SK-N-SH (cell line): ENCODE measurements at regions not wholly inside any gene's neighbourhood (a gene's known extent, or its start where the extent isn't known, plus 50 kb on each side); places are given as distances from the start of the nearest gene placed in this dataset.

Source experiments
- CTCF ChIA-PET: fragments of 300-600, 350-600 bp; formaldehyde crosslinking; extraction: SDS; loops from one replicate; lab custom pipeline; 2021; lab: Yijun Ruan, JAX
- POLR2A ChIA-PET: fragments of 350-600 bp; sonication (Branson Sonifier 250); formaldehyde crosslinking; extraction: SDS; loops from one replicate; lab custom pipeline; 2020; ENCODE audit warnings: antibody characterized with exemption, inconsistent platforms; lab: Yijun Ruan, JAX
- DNase-seq: peaks from one replicate; pipeline ENCODE4 v3.0.0; 2012
- H2AFZ ChIP-seq: fragments of 200-600 bp; sonication (generic); 2 replicates; pipeline ENCODE4 v1.8.1; 2016; ENCODE audit warnings: antibody characterized with exemption, mild to moderate bottlenecking, low read depth
- H3F3A ChIP-seq: fragments of 200-600 bp; sonication (generic); replicated peaks from 2 replicates; pipeline ENCODE3; 2016; ENCODE audit warnings: antibody characterized with exemption, mild to moderate bottlenecking; ENCODE audit not compliant: insufficient read depth
- H3K27ac ChIP-seq, 2 experiments: fragments of 200-500 bp in 1 of 2; fragments of 200-600 bp in 1 of 2; sonication (Bioruptor generic) in 1 of 2; sonication (generic), shearing (Covaris generic) in 1 of 2; 2 replicates each; pipeline versions ENCODE4 v1.5.1 to v1.6.1; 2014 to 2016; ENCODE audit warnings: low read depth in 2 of 2, inconsistent platforms in 1 of 2, low read length in 1 of 2, mild to moderate bottlenecking in 1 of 2, mixed read lengths in 1 of 2
- H3K27me3 ChIP-seq: fragments of 200-600 bp; sonication (generic), shearing (Covaris generic); 2 replicates; pipeline ENCODE4 v1.6.1; 2016; ENCODE audit warnings: mixed run types; ENCODE audit not compliant: insufficient read depth
- H3K36me3 ChIP-seq, 2 experiments: fragments of 200-500 bp in 1 of 2; fragments of 200-600 bp in 1 of 2; sonication (Bioruptor generic) in 1 of 2; sonication (generic) in 1 of 2; replicated peaks in 1 of 2; 2 replicates each; pipeline versions ENCODE3 to v1.5.1; 2014 to 2016; ENCODE audit warnings: low read length in 1 of 2, mild to moderate bottlenecking in 1 of 2; ENCODE audit not compliant: insufficient read depth in 2 of 2, control insufficient read depth in 1 of 2
- H3K4me1 ChIP-seq, 2 experiments: fragments of 200-500 bp in 1 of 2; fragments of 200-600 bp in 1 of 2; sonication (Bioruptor generic) in 1 of 2; sonication (generic), shearing (Covaris generic) in 1 of 2; 2 replicates each; pipeline versions ENCODE4 v1.5.1 to v1.6.1; 2014 to 2016; ENCODE audit warnings: low read depth in 1 of 2, low read length in 1 of 2, mixed run types in 1 of 2; ENCODE audit not compliant: insufficient read depth in 2 of 2, control insufficient read depth in 1 of 2
- H3K4me2 ChIP-seq: fragments of 200-600 bp; sonication (generic), shearing (Covaris generic); 2 replicates; pipeline ENCODE4 v1.6.1; 2017; ENCODE audit warnings: mixed run types
- H3K4me3 ChIP-seq, 2 experiments: fragments of 200-500 bp in 1 of 2; fragments of 200-600 bp in 1 of 2; sonication (Bioruptor generic) in 1 of 2; sonication (generic), shearing (Covaris generic) in 1 of 2; 2 replicates each; pipeline versions ENCODE4 v1.5.1 to v1.8.1; 2014 to 2016; ENCODE audit warnings: low read depth in 2 of 2, inconsistent platforms in 1 of 2, low read length in 1 of 2, mild to moderate bottlenecking in 1 of 2, mixed read lengths in 1 of 2, moderate library complexity in 1 of 2
- H3K79me2 ChIP-seq: fragments of 200-600 bp; sonication (generic); 2 replicates; pipeline ENCODE4 v1.8.1; 2017; ENCODE audit warnings: mild to moderate bottlenecking; ENCODE audit not compliant: insufficient read depth
- H3K9ac ChIP-seq: fragments of 200-600 bp; sonication (generic); 2 replicates; pipeline ENCODE4 v1.6.1; 2017; ENCODE audit warnings: mixed run types
- H3K9me2 ChIP-seq: fragments of 200-600 bp; sonication (generic); 2 replicates; pipeline ENCODE4 v1.6.1; 2017; ENCODE audit warnings: mixed run types
- H3K9me3 ChIP-seq: fragments of 200-600 bp; sonication (generic); 2 replicates; pipeline ENCODE4 v1.6.1; 2017; ENCODE audit warnings: mixed run types, mild to moderate bottlenecking, moderate library complexity
- H4K20me1 ChIP-seq: fragments of 200-600 bp; sonication (generic); 2 replicates; pipeline ENCODE4 v1.6.1; 2017; ENCODE audit warnings: mild to moderate bottlenecking, mixed run types; ENCODE audit not compliant: insufficient read depth
- EP300 ChIP-seq, 2 experiments: IDR thresholded peaks; 2 replicates each; pipeline versions ENCODE4 v1.4.0 to v1.6.1; 2012; ENCODE audit warnings: borderline replicate concordance in 1 of 2, low read depth in 1 of 2, low read length in 1 of 2
- FOSL2 ChIP-seq: IDR thresholded peaks from 2 replicates; pipeline ENCODE4 v1.4.0; 2012; ENCODE audit warnings: low read depth, mild to moderate bottlenecking, moderate library complexity, borderline replicate concordance
- FOXJ3 ChIP-seq: sonication (generic); formaldehyde crosslinking; IDR thresholded peaks from 2 replicates; pipeline ENCODE4 v1.5.1; 2020; ENCODE audit warnings: mild to moderate bottlenecking, missing genetic modification reagents
- FOXM1 ChIP-seq: IDR thresholded peaks from 2 replicates; pipeline ENCODE4 v1.4.0; 2012; ENCODE audit warnings: low read depth, mild to moderate bottlenecking
- GABPA ChIP-seq: IDR thresholded peaks from 2 replicates; pipeline ENCODE4 v1.4.0; 2012; ENCODE audit warnings: low read depth, mild to moderate bottlenecking
- JUND ChIP-seq: IDR thresholded peaks from 2 replicates; pipeline ENCODE4 v1.4.0; 2012
- MEF2A ChIP-seq: IDR thresholded peaks from 2 replicates; pipeline ENCODE4 v1.4.0; 2012; ENCODE audit warnings: low read depth, borderline replicate concordance
- MXI1 ChIP-seq: IDR thresholded peaks from 2 replicates; pipeline ENCODE4 v1.6.1; 2012; ENCODE audit warnings: mild to moderate bottlenecking, low read depth, low read length, improper control_type of control experiment
- NFIC ChIP-seq: IDR thresholded peaks from 2 replicates; pipeline ENCODE4 v1.4.0; 2012; ENCODE audit warnings: borderline replicate concordance
- NRF1 ChIP-seq: IDR thresholded peaks from 2 replicates; pipeline ENCODE4 v1.6.1; 2012; ENCODE audit warnings: low read depth, mild to moderate bottlenecking, low read length
- POLR2AphosphoS5 ChIP-seq: IDR thresholded peaks from 2 replicates; pipeline ENCODE4 v1.6.1; 2012; ENCODE audit warnings: low read depth, low read length
- RCOR1 ChIP-seq: fragments of 150-350 bp; IDR thresholded peaks from 2 replicates; pipeline ENCODE4 v1.6.1; 2017; ENCODE audit warnings: antibody characterized with exemption, low read length
- SIN3A ChIP-seq: IDR thresholded peaks from 2 replicates; pipeline ENCODE4 v1.6.1; 2012; ENCODE audit warnings: low read depth, mild to moderate bottlenecking, low read length, moderate library complexity, borderline replicate concordance
- SMC3 ChIP-seq: IDR thresholded peaks from 2 replicates; pipeline ENCODE4 v1.6.1; 2012; ENCODE audit warnings: low read depth, low read length, improper control_type of control experiment
- TAF1 ChIP-seq: IDR thresholded peaks from 2 replicates; pipeline ENCODE4 v1.6.1; 2012; ENCODE audit warnings: low read depth, mild to moderate bottlenecking, low read length, moderate library complexity, borderline replicate concordance
- TCF12 ChIP-seq: IDR thresholded peaks from 2 replicates; pipeline ENCODE4 v1.4.0; 2012
- WGBS: methylation state at CpG from one replicate; pipeline ENCODE4 v1.1.6; 2017; ENCODE audit warnings: low lambda C conversion rate; 5-methylcytosine and 5-hydroxymethylcytosine counted together
- TF ChIP-seq, protein P1 (sequence below): IDR thresholded peaks from 2 replicates; pipeline ENCODE4 v1.4.0; 2012; ENCODE audit warnings: low read depth
- TF ChIP-seq, protein P2 (sequence below): IDR thresholded peaks from 2 replicates; pipeline ENCODE4 v1.6.1; 2012; ENCODE audit warnings: mild to moderate bottlenecking, low read depth, low read length, moderate library complexity
- TF ChIP-seq, protein P3 (sequence below): IDR thresholded peaks from 2 replicates; pipeline ENCODE4 v1.4.0; 2012; ENCODE audit warnings: low read depth, borderline replicate concordance
- TF ChIP-seq, protein P4 (sequence below): fragments of 150-350 bp; IDR thresholded peaks from 2 replicates; pipeline ENCODE4 v1.6.1; 2017; ENCODE audit warnings: antibody characterized with exemption, low read length, low read depth, borderline replicate concordance

DNA sequence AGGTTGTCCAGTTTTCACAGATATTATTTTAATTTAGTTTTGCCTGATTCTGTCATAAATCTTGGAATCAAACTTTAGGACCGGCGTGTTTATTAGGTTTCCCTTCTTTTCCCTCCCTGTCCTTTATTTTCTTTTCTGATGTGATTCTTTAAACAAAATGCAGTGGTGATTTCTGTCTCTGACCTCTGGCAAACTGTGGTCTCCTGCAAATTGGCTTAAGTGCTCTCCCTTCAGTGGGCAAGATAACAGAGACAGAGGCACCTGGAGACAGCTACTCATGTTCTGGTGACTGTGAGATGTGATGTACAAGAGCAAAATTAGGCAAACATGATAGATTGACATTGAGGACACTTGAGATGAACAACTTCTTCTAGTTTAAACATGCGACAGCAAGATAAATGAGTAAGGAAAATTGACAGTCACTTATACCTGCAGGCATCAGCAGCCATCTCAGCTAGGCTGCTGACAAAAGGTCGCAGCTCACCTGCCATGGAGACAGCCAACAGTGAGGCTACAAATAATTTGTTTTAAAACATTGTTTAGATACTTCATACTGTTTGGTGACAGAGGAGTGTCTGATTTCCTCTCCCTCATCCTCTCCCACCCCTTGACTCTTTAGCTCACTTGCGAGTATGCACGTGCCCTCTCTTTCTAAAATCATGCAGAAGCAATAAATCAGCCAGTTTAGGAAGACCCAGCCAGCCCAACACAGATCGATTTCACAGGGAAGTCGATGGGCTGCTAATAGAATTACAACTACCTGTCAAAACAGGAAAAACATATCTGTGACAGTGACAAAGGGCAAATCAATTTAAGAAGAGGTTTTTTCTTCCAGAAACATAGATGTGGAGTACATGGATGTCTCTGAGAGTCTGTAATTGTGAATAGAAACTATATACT, 63.4 kb upstream of the MAP3K7 start:
- no peaks in the 10 kb centered on the region for H3K36me3 ChIP-seq

DNA sequence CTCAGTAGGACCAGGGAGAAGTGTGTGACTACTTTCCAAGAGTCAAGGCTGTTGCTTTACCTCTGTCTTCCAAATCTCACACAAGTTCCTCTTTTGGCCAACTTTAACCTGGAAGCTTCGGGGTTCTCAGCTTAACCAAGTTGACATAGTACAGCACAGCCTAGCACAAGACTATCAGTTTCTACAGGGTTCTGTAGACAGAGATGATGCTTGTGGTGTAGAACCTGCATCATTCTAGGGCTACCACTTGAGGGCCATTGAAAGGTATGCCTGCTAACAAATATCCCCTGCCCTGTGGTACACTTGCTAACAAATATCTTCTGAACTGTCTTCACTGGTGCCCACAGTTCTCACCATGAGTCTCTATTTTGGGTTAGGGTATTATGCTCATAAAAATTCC, 62.0 kb upstream of the MAP3K7 start:
- DNase-seq, result no peak
- Histone ChIP-seq H3K79me2 (no peaks in the 10 kb centered on the region), H2AFZ (no peak overlapping the region), H3K4me3 (no peak overlapping the region), H3K9me3 (no peaks in the 10 kb centered on the region), H3K9ac (no peak overlapping the region), H3F3A (no peaks in the 10 kb centered on the region), H3K27me3 (no peaks in the 10 kb centered on the region), H3K27ac (no peak overlapping the region), H3K4me1 (no peaks in the 10 kb centered on the region), H3K9me2 (no peaks in the 10 kb centered on the region), H4K20me1 (no peaks in the 10 kb centered on the region), H3K36me3 (no peaks in the 10 kb centered on the region), H3K4me2 (no peak overlapping the region)
- ChIA-PET POLR2A (no interaction called here), CTCF (interaction anchor here (0.6 kb wide), 1 partner anchor 9 kb away, joined by 3 read pairs; no protein-coding TSS in a partner anchor)
- 0% methylated on average over 1 of the region's 1 CpG for WGBS
- TF ChIP-seq, protein P1, sequence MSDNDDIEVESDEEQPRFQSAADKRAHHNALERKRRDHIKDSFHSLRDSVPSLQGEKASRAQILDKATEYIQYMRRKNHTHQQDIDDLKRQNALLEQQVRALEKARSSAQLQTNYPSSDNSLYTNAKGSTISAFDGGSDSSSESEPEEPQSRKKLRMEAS, result no peak
- no peak for TF ChIP-seq NRF1
- no peak for TF ChIP-seq POLR2AphosphoS5
- TF ChIP-seq GABPA, result no peak
- TF ChIP-seq, protein P2, sequence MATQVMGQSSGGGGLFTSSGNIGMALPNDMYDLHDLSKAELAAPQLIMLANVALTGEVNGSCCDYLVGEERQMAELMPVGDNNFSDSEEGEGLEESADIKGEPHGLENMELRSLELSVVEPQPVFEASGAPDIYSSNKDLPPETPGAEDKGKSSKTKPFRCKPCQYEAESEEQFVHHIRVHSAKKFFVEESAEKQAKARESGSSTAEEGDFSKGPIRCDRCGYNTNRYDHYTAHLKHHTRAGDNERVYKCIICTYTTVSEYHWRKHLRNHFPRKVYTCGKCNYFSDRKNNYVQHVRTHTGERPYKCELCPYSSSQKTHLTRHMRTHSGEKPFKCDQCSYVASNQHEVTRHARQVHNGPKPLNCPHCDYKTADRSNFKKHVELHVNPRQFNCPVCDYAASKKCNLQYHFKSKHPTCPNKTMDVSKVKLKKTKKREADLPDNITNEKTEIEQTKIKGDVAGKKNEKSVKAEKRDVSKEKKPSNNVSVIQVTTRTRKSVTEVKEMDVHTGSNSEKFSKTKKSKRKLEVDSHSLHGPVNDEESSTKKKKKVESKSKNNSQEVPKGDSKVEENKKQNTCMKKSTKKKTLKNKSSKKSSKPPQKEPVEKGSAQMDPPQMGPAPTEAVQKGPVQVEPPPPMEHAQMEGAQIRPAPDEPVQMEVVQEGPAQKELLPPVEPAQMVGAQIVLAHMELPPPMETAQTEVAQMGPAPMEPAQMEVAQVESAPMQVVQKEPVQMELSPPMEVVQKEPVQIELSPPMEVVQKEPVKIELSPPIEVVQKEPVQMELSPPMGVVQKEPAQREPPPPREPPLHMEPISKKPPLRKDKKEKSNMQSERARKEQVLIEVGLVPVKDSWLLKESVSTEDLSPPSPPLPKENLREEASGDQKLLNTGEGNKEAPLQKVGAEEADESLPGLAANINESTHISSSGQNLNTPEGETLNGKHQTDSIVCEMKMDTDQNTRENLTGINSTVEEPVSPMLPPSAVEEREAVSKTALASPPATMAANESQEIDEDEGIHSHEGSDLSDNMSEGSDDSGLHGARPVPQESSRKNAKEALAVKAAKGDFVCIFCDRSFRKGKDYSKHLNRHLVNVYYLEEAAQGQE, result no peak
- no peak for TF ChIP-seq TAF1
- TF ChIP-seq TCF12, result no peak
- no peak for TF ChIP-seq FOSL2
- no peak for TF ChIP-seq JUND
- TF ChIP-seq SMC3, result no peak
- no peak for TF ChIP-seq MEF2A

More for the DNA sequence above, 63.4 kb upstream of the MAP3K7 start:
- Histone ChIP-seq H2AFZ (no peak overlapping the region), H3K4me1 (no peaks in the 10 kb centered on the region), H3K27ac (no peak overlapping the region), H3K4me2 (no peak overlapping the region), H3K9me3 (no peaks in the 10 kb centered on the region), H3K9me2 (no peaks in the 10 kb centered on the region), H3K27me3 (no peaks in the 10 kb centered on the region)
- DNase-seq, result no peak
- 8% methylated on average over 8 of the region's 8 CpGs for WGBS
- CTCF ChIA-PET, result no interaction called here
- TF ChIP-seq SIN3A (no peak), EP300 (IDR thresholded peaks at IDR 0.05; ENCODE audit: borderline replicate concordance in 1 of 2, low read depth in 1 of 2, low read length in 1 of 2) (no peak), NFIC (no peak), FOXJ3 (CRISPR knock-in tag) (no peak), MXI1 (no peak), FOXM1 (no peak), TCF12 (no peak), GABPA (no peak), JUND (no peak), RCOR1 (no peak)
- TF ChIP-seq, protein P3, sequence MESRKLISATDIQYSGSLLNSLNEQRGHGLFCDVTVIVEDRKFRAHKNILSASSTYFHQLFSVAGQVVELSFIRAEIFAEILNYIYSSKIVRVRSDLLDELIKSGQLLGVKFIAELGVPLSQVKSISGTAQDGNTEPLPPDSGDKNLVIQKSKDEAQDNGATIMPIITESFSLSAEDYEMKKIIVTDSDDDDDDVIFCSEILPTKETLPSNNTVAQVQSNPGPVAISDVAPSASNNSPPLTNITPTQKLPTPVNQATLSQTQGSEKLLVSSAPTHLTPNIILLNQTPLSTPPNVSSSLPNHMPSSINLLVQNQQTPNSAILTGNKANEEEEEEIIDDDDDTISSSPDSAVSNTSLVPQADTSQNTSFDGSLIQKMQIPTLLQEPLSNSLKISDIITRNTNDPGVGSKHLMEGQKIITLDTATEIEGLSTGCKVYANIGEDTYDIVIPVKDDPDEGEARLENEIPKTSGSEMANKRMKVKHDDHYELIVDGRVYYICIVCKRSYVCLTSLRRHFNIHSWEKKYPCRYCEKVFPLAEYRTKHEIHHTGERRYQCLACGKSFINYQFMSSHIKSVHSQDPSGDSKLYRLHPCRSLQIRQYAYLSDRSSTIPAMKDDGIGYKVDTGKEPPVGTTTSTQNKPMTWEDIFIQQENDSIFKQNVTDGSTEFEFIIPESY, result no peak
- TF ChIP-seq, protein P4, sequence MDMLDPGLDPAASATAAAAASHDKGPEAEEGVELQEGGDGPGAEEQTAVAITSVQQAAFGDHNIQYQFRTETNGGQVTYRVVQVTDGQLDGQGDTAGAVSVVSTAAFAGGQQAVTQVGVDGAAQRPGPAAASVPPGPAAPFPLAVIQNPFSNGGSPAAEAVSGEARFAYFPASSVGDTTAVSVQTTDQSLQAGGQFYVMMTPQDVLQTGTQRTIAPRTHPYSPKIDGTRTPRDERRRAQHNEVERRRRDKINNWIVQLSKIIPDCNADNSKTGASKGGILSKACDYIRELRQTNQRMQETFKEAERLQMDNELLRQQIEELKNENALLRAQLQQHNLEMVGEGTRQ, result no peak
- TF ChIP-seq, all 33 proteins: peak for 0
- no peaks in the 10 kb centered on the region for H3F3A ChIP-seq
- H4K20me1 ChIP-seq, result no peaks in the 10 kb centered on the region
- no peak overlapping the region for H3K4me3 ChIP-seq
- H3K79me2 ChIP-seq, result no peaks in the 10 kb centered on the region
- POLR2A ChIA-PET, result no interaction called here
- H3K9ac ChIP-seq, result no peak overlapping the region
